ENCODE measurements at regions not wholly inside any gene's neighbourhood (a gene's known extent, or its start where the extent isn't known, plus 50 kb on each side); places are given as distances from the start of the nearest gene placed in this dataset.
"Not testable (repeated sequence)": the region's sequence is repeated elsewhere in the genome, so short reads cannot be mapped to it uniquely, and the experiment has no call there.

DNA sequence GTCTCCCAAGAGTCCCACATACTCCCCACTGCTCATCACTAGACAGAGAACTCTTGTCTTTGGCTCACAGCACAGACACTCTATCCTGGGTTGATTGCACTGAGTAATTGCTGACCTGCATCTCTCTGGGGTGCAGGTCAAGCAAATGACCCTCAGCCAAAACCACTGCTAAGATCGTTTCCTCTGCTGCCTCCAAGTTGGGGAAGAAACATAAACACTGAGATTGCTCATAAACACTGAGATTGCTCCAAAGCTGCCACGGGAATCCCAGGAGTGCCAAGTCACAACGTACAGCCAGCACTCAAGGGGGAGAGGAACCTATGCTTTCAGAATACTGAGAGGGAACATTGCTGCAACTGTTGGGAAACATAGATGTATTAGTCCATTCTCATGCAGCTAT is 1402.1 kb upstream of the ACO1 start:
- intact Hi-C loops (cut with micrococcal nuclease) = no loop called here

DNA sequence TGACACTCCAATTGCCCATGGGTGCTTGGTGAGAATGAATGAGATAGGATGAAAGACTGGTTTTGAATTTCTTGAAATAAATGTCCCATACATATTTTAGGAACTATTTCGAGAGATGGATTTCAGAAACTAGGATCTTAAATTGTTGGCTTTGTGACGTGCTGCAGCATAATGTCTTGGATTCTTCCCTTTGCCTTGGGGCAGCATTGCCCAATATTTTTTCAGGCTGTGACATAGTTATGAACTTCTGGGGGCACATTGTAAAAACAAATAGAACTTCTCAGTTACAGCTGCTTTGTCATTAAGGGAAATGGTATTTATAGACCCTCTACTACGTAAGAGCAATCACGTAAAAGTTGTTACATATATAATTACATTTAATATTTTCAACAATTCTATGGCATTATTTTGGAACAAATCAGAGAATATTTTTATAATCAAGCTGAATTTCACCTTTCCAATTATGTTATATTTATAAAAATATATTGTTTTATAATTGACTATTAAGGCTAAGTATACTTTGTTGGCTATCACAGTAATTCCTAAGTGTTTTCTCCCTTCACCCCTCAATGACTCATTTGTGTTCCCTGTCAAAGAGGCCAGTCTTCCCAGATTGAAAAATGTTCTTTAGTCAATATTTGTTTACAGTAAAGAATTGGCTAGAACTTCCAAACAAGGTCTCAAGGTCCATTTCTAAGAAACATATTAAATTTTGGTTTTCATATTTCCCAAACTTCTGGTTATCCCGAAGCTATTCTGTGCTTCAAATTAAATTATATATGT is 1388.3 kb upstream of the ACO1 start:
- intact Hi-C loops (cut with micrococcal nuclease) = no loop called here

DNA sequence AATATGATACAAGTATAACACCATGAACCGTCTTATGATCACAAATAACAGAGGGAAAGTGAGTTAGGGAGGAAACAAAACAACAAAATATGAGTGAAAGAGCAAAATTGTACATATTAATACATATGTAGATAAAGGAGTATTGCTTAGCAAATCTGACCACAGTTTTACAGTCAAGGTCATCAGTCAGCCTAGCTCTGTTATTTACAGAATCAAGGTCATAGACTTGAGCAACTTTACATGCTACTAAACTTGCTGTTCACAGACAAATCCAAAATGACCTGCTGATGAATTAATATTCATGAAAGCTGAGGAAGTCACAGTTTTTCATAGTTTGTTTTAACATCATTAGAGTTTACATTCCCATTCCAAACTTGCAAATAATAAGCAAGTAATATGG is 1387.7 kb upstream of the ACO1 start:
- intact Hi-C loops (cut with micrococcal nuclease) = no loop called here

DNA sequence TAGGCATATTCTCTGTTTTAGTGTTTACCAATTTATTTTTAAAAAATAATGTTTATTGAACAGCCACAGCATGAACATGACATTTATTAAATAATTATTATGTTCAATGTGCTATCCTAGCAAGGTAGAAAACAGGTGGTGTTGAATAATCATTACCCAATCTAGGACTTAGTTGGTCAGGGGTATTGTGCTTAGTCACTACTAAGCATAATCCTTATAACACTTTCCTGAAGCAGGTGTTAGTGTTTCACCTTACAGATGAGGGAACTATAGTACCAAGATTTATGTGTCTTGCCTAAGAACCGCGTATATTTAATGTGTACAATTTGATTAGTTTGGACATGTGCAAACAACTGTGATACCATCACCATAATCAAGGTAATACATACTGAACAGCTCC is 1387.2 kb upstream of the ACO1 start:
- intact Hi-C loops (cut with micrococcal nuclease) = no loop called here

DNA sequence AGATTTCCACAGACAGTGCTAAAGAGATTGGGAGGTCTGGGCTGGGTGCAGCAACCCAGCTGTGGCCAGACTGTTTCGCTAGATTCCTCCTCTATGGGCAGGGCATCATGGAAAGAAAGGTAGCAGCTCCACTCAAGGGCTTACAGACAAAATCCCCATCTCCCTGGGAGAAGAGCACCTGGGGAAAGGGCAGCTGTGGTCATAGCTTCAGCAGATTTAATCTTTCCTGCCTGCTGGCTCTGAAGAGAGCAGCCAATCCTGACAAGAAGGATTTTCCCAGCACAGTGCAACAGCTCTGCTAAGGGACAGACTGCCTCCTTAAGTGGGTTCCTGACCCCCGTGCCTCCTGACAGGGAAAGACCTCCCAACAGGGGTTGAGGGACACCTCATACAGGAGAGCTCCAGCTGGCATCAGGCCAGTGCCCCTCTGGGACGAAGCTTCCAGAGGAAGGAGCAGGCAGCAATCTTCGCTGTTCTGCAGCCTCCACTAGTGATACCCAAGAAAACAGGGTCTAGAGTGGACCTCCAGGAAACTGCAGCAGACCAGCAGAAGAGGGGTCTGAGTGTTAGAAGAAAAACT is 1379.3 kb upstream of the ACO1 start:
- intact Hi-C loops (cut with micrococcal nuclease) = no loop called here

DNA sequence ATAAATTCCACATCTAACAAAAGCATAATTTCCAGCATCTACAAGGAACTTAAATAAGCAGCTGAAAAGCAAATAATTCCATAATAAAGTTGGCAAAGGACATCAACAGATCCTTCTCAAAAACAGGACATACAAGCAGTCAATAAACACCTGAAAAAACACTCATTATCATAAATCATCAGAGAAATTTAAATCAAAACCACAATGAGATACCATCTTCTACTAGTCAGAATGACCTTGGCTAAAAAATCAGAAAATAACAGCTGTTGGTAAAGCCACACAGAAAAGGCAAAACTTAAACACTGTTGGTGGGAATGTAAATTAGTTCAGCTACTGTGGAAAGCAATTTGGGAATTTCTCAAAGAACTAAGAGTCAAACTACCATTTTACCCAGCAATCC is 1371.1 kb upstream of the ACO1 start:
- intact Hi-C loops (cut with micrococcal nuclease) = no loop called here

DNA sequence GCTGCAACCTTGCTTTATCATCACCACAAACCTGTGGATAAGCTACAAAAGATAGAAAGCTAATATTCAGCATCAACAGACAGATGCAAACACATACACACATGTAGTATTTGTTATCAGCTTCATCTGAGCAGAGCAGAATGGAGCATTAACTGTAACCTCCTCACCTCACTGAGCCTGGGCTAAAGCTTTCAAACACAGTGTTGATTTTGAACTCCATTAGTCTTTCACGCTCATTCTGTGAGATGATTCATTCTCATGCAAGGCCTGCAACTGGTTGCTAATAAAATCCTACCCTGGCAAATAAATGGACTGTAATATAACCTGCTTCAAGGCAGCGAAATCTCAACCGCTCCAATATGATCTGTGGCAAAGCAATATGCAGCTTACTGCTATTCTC is 1360.6 kb upstream of the ACO1 start:
- intact Hi-C loops (cut with micrococcal nuclease) = no loop called here

DNA sequence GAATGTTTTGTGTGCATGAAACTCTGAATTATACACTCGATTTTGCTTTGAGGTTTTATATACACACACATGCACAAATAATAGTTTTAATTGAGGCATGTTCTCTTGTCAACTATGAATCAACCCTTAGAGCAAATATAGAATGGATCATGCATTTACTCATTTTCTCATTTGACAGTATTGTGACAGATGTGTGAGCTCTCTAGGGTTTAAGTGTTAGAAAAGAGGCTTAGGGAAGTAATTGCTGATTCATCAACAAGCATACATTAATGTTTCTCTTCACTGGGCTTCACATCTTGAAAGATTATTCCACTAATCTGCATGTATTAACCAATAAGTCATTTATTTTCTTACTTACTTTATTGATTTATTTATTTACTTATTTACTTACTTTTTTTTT is 1356.8 kb upstream of the ACO1 start:
- intact Hi-C loops (cut with micrococcal nuclease) = no loop called here

DNA sequence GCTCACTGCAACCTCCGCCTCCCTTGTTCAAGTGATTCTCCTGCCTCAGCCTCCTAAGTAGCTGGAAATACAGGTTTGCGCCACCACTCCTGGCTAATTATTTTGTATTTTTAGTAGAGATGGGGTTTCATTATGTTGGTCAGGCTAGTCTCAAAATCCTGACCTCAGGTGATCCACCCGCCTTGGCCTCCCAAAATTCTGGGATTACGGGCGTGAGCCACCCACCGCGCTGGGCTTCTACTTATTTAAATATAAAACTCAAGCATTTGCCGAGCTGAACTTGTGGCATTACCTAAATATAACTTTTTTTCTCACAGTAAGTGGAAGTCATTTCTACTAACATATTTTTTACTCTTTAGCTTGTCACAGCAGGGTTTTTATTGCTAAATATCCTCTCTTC is 1356.3 kb upstream of the ACO1 start:
- intact Hi-C loops (cut with micrococcal nuclease) = no loop called here

DNA sequence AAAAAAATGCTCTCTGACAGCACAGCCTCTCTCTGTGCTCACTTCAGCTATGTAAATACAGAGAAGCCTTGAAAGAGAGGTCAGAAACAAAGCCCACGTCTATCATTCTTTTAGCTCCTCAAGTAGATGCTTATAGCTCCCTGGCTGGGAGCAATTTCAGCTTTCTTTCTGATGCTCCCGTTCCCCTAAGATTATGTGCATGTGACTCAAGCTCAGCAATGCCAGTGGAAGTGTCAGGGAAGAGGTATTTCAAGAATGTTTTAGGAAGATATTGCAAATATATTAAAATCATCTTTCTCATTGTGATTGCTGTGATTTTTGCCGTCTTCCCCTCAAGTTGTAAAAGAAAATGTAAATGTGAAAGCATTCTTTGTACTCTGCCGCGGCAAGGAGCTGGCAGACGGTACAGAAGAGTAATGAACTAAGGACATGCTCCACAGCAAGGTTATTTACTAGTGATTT is 1353.7 kb upstream of the ACO1 start:
- intact Hi-C loops (cut with micrococcal nuclease) = no loop called here

DNA sequence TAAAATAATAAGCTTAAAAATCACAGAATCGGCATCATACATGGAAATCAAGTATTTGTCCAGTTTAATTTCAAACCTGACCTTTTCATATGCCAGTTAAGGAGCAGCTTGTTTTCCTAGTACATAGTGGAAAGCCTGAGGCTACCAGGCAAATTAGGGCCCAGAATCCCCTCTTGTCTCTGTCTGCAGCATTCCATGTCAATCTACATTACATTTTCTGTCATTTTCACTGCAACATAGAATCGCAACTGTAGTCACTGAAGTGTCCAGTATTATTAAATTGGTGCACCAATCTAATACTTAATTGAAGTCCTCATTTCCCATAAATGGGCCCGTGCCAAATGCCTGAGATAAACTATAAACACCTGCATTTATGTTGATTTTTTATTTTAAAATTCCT is 1352.2 kb upstream of the ACO1 start:
- intact Hi-C loops (cut with micrococcal nuclease) = no loop called here

DNA sequence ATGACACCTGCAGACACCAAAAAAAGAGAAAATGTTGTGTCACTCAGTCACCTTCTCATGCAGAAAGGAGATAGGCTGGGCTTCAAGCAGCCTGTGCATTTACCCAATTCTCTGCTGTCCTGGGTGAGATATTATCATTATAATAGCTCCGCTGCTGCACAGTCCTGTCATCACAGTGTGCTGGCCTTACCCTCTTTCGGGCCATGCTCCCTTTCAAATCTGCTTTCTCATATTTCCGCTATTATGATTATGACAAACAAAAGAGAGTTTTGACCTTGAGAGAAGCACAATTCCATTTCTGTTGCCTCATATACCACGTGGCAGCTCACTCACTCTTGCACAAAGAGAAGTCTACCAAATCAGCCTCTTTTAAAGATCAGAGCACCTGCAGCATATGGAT is 1350.1 kb upstream of the ACO1 start:
- intact Hi-C loops (cut with micrococcal nuclease) = no loop called here

DNA sequence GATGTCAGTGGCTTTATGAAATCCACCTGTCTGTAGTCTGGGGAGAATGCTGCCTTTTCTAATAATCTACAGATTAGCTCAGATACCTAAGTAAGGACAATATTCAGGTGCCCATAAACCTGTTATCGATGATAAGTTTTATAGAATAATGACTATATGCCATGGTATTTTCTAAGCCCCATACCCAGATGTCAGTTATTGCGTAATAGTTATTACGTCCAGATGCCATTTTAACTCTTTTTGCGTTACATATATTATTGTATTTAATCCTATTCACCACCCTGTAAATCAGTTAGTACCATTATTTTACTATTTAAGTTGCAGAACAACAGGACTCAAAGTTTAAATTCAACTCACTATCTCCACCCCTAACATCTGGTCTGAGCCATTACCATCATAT is 1343.9 kb upstream of the ACO1 start:
- intact Hi-C loops (cut with micrococcal nuclease) = no loop called here

DNA sequence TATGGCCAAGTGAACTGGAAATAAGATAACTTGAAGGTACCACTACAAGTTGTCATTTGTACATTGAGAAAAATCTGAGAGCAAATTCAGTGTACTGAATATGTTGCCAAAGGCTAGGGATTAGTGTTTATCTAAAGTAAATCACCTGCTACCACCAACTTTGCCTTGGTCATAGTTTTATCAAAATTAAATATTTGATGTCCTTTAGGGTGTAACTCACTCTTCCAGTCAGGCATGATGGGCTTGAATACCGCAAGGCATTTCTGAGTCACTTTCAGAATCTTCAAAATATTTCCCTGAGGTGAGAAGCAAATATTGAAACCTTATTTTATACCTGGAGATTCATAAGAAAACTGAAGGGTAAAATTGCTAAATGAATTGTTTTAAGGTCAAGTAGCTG is 1338.6 kb upstream of the ACO1 start:
- intact Hi-C loops (cut with micrococcal nuclease) = no loop called here

DNA sequence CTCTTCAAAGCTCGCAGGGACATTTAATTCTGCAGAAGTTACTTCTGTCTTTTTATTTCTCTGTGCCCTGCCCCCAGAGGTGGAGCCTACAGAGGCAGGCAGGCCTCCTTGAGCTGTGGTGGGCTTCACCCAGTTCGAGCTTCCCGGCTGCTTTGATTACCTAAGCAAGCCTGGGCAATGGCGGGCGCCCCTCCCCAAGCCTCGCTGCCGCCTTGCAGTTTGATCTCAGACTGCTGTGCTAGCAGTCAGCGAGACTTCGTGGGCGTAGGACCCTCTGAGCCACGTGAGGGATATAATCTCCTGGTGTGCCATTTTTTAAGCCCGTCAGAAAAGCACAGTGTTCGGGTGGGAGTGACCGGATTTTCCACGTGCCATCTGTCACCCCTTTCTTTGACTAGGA is 1322.9 kb upstream of the ACO1 start:
- intact Hi-C loops (cut with micrococcal nuclease) = not testable (repeated sequence)

DNA sequence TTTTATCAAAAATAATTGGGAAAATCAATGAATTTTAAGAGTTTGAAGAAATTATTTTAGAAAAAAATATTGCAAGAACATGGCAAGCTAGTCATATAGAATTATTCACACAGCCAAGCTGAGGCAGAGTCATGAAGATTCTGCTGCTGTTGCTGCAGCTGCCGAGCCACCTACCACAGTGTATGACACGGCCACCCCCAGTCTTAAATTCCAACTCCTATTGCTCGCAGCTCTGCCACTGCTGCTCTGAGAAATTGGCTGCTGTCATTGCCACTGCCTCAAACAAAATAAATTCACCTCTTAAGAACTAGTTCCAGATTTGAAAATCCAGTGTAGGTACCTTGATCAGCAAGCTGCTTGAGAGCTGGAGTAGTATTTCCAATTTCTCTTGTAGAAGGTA is 1318.8 kb upstream of the ACO1 start:
- intact Hi-C loops (cut with micrococcal nuclease) = no loop called here

DNA sequence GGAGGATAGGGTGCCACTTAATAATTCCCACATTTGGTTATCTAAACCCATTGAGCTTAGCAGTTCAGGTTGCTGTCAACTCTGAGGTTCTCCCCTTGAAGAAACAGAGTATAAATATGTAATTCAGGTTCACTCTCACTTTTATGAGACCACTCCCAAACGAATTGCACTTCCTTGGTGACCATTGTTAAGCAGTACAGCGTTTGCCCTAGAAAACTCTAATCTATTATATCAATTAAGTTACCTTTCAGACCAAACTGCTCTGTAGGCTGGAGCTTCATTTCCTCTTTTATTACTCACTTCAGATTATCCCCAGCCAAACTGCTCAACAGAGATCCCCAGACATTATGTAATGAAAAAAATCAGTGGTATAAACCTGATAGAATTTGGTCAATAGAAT is 1317.0 kb upstream of the ACO1 start:
- intact Hi-C loops (cut with micrococcal nuclease) = no loop called here

DNA sequence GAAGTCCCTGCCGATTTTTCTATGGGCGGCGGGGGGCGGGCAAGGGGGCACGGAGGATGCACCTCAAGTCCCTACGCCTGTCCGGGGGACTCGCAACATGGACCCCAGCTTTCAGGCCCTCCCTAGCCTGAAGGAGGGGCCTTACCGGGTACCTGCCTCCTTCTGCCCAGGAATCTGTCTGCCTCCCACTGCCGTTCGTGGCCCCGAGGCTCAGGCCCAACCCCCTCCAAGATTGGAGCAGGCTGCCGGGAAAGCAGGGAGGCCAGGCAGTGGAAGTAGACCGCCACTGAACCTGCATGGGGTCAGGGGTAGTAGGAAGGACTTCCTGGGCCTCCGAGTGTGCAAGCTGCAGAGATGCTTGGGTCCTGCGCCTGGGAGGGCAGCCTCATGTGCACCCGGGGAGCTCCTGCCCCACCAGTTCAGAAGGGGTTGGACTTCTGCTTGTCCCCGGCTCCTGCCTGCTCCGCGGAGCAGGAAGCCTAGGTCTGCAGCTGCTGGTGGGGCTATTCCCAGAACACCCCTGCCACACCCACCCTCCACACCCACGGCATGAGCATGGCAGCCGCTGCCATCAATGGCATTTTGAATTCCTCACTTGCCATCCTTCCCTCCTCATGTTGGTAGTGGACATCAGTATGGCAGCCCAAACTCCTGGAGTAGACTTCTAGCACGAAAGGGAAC is 1312.7 kb upstream of the ACO1 start:
- intact Hi-C loops (cut with micrococcal nuclease) = no loop called here

DNA sequence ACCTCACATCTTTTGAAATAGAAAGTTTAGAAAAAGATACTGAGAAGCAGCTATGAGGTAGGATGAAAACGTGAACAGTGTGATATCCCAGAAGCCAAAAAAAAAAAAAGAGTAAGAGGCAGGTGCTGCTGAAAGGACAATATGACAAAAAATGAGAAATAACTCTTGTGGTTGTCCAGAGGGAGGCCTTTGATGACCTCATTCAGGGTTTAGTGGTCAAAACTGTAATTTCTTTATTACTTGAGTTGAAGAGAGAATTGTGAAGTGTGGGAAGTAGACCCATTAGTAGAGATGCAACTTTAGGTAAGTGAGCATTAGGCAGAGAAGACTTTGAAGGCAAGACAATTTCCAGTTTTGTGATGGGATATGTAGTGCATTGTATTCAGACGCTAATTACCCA is 1306.3 kb upstream of the ACO1 start:
- intact Hi-C loops (cut with micrococcal nuclease) = no loop called here

DNA sequence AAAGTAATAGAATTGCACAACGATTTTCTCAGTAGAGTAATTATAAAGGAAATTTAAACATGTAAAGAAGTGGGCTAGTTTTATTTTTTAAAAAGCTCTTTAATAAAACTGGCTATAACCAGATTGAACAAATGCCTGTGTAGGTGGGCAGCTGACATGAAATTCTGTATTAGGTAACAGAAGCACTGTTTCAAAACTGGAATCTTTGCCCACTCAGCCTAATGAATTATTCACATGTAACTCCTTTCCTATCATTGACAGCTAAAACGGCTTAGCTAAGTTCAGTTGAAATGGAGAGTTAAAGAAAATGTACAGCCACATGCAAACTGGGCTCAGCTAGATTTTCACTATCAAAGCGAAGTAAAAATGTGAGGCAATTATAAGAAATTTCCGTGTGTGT is 1300.1 kb upstream of the ACO1 start:
- intact Hi-C loops (cut with micrococcal nuclease) = no loop called here

DNA sequence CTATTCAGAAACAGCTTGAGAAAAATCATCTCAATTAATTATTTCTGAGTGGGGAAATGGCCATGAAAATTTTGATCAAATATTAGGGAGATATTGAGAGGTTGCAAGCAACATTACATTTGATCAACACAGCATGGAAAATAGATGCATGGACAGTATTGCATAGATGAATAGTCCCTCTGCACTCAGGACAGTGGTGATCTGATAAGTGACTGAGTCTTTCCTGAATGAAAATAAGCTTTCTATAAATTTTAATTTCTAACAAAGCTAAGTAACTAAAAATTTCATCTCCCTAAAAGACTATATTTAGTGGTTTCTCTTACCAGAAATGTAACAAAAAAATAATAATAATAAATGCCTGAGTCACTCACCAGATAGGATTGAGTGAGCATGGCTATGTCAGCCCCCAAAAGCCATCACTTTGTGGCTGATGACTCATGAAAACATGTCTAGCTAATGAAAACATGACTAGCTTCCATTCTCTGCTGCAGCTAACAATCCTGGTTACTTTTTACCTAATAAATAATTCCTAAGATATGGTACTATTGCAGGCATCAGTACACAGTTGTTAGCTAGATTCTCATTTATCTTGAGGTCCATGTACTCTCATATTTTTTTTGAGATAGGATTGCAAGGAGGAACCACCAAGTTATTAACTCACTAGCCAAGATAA is 1294.8 kb upstream of the ACO1 start:
- intact Hi-C loops (cut with micrococcal nuclease) = no loop called here

DNA sequence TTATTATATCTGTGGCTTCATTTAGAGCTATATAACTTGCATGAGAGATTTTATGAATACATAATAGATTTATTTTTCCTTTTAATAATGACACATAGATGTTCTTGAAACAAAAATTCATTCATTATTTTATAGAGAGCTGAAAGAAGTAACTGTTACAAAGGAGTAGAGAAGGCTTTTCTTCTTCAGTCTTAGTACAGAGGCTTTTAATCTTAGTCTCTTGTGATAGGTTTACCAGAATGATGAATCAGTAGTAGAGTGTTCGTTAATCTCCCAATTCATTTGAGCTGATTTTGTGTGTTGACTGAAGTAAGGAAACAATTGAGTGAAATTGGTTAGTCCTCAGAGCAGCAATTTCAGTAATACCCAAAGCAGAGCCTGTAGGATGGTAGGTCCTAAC is 1284.1 kb upstream of the ACO1 start:
- intact Hi-C loops (cut with micrococcal nuclease) = no loop called here

Data from T-helper 2 cell treated with Interferon-gamma antibody and Interleukin-4, amounts not matched to agents 100 ng/mL and 5 ng/mL, for 36 hours (primary cell).